Muscle of leg (tissue), 3 donors: ENCODE measurements at regions not wholly inside any gene's neighbourhood (a gene's known extent, or its start where the extent isn't known, plus 50 kb on each side); places are given as distances from the start of the nearest gene placed in this dataset.
"Not testable (repeated sequence)": the region's sequence is repeated elsewhere in the genome, so short reads cannot be mapped to it uniquely, and the experiment has no call there.

Source experiments
- DNase-seq: peaks from one replicate; pipeline ENCODE4 v3.0.0; 2013
- H3K27ac ChIP-seq: one replicate; pipeline ENCODE4 v1.5.1; 2013; ENCODE audit warnings: mild to moderate bottlenecking, low read length, control low read depth
- H3K27me3 ChIP-seq: one replicate; pipeline ENCODE4 v1.6.1; 2013; ENCODE audit warnings: low read length; ENCODE audit not compliant: control insufficient read depth, insufficient read depth
- H3K36me3 ChIP-seq: one replicate; pipeline ENCODE4 v1.6.1; 2013; ENCODE audit warnings: low read length; ENCODE audit not compliant: control insufficient read depth, insufficient read depth
- H3K4me1 ChIP-seq: one replicate; pipeline ENCODE4 v1.6.1; 2013; ENCODE audit warnings: low read length; ENCODE audit not compliant: control insufficient read depth, insufficient read depth
- H3K4me3 ChIP-seq: one replicate; pipeline ENCODE4 v1.5.1; 2013; ENCODE audit warnings: low read length, control low read depth
- H3K9me3 ChIP-seq: replicated peaks from 2 replicates; pipeline ENCODE4 v1.6.1; 2013; ENCODE audit warnings: low read depth, low read length; ENCODE audit not compliant: control insufficient read depth
- WGBS: methylation state at CpG from one replicate; pipeline ENCODE4 v1.1.5; 2013; ENCODE audit warnings: missing lambda C conversion rate; ENCODE audit not compliant: insufficient coverage; 5-methylcytosine and 5-hydroxymethylcytosine counted together

- no peaks in the 10 kb centered on the region for H3K36me3 ChIP-seq
- no peak overlapping the region for H3K4me3 ChIP-seq
- no peaks in the 10 kb centered on the region for H3K27me3 ChIP-seq
- DNase-seq = no peak
- H3K4me1 ChIP-seq = no peaks in the 10 kb centered on the region
- H3K27ac ChIP-seq = no peak overlapping the region
- no peaks in the 10 kb centered on the region for H3K9me3 ChIP-seq
Measured at GRCh38 chr14:86083616-86084015, 553.7 kb downstream of the FLRT2 start.

GRCh38 chr14:86072116-86072894 lies 542.4 kb downstream of the FLRT2 start:
- DNase-seq = no peak
- WGBS = 58% methylated on average over 3 of the region's 5 CpGs
- Histone ChIP-seq H3K4me1 (no peaks in the 10 kb centered on the region), H3K27ac (no peak overlapping the region), H3K4me3 (no peak overlapping the region), H3K27me3 (no peaks in the 10 kb centered on the region), H3K36me3 (no peaks in the 10 kb centered on the region), H3K9me3 (no peaks in the 10 kb centered on the region)

- WGBS = no CpG with 5 or more reads among the region's 2 CpGs
- Histone ChIP-seq H3K36me3 (no peaks in the 10 kb centered on the region), H3K27ac (no peak overlapping the region), H3K27me3 (no peaks in the 10 kb centered on the region), H3K4me1 (no peaks in the 10 kb centered on the region), H3K9me3 (no peaks in the 10 kb centered on the region), H3K4me3 (no peak overlapping the region)
- DNase-seq = no peak
Measured at GRCh38 chr14:86066651-86067050, 536.7 kb downstream of the FLRT2 start.

DNA sequence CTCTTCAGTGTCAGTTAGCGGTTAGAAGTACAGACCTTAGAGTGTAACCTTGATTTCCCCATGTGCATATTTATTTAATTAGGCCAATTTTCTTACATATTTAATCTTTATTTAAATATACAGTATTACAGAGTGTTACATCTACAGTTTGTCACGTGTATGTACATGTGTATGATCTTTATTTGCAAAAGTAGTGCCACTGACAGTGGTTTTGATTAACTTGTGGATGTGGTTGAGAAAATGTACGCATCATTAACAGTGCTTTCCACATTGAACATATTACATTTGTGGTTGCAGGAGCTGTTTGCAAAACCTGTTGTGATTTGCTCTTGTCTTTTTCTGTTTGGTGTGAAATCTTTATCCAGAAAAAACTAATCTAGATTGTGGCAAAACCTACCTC lies 535.5 kb downstream of the FLRT2 start:
- no CpG with 5 or more reads among the region's 3 CpGs for WGBS
- Histone ChIP-seq H3K9me3 (no peaks in the 10 kb centered on the region), H3K4me1 (no peaks in the 10 kb centered on the region), H3K36me3 (no peaks in the 10 kb centered on the region), H3K27me3 (no peaks in the 10 kb centered on the region), H3K27ac (no peak overlapping the region), H3K4me3 (no peak overlapping the region)
- DNase-seq = no peak

DNA sequence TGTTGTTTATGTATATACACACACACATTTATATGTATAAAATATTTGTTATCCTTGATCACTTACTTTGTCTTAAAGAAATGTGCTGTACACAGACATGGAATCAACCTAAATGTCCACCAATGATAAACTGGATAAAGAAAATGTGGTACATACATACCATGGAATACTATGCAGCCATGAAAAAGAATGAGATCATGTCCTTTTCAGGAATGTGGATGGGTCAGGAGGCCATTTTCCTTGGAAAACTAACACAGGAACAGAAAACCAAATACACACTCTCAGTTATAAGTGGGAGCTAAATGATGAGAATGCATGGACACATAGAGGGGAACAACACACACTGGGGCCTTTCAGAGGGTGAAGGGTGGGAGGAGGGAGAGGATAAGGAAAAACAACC lies 534.7 kb downstream of the FLRT2 start:
- not testable (repeated sequence) for H3K4me3 ChIP-seq, H3K36me3 ChIP-seq

DNA sequence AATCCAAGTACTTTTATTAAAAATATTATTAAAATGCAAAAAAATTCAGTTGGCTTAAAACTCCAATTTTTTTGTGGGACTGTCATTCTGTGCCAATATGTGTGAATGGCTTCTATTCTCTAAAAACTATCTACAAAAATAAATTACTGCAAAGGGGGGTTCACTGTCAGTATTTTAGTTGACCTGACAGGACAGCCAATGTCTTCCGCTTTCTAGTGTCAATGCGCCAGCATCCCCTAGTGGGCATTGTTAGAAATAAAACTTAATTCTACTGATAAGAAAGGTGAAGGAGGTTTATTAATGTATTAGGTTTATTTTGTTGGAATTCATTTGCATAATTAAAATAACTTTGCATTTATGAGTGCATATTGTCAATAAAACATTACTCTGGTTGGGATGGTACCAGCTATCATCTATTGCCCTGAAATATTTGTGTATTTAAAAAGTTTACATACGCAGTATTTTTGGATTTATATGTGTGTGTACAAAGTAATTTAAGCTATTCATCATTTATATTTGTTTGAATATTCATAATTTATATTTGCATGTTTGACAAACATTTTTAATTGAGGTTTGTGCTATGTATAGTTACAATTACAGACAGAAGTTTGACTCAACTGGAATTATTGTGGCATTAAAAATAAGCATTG lies 527.2 kb downstream of the FLRT2 start:
- no CpG with 5 or more reads among the region's 3 CpGs for WGBS
- DNase-seq = peak; percentile 71
- Histone ChIP-seq H3K27me3 (no peaks in the 10 kb centered on the region), H3K9me3 (no peaks in the 10 kb centered on the region), H3K4me1 (no peaks in the 10 kb centered on the region), H3K36me3 (no peaks in the 10 kb centered on the region), H3K4me3 (no peak overlapping the region), H3K27ac (no peak overlapping the region)

More for the DNA sequence above, 534.7 kb downstream of the FLRT2 start:
- H3K27ac ChIP-seq, DNase-seq, H3K9me3 ChIP-seq, H3K4me1 ChIP-seq, H3K27me3 ChIP-seq: not testable (repeated sequence)

GRCh38 chr14:86055512-86056075 lies 525.6 kb downstream of the FLRT2 start:
- Histone ChIP-seq H3K9me3 (no peaks in the 10 kb centered on the region), H3K27ac (no peak overlapping the region), H3K4me3 (no peak overlapping the region), H3K4me1 (no peaks in the 10 kb centered on the region), H3K27me3 (no peaks in the 10 kb centered on the region), H3K36me3 (no peaks in the 10 kb centered on the region)
- no peak for DNase-seq
- no CpG with 5 or more reads among the region's 3 CpGs for WGBS

DNA sequence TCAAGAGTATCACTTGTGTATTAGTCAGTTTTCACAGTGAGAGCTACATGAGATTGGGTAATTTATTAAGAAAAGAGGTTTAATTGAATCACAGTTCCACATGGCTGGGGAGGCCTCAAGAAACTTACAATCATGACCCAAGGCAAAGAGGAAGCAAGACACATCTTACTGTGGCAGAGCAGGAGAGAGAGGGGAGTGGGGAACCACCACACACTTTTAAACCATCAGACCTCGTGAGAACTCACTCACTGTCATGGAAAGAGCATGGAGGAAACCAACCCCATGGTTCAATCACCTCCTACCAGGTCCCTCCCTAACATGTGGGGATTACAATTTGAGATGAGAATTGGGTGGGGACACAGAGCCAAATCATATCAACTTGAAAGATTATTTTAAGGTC lies 522.9 kb downstream of the FLRT2 start:
- WGBS = no CpG with 5 or more reads among the region's 1 CpG

GRCh38 chr14:86050757-86051156 lies 520.8 kb downstream of the FLRT2 start:
- no peak overlapping the region for H3K4me3 ChIP-seq
- no peaks in the 10 kb centered on the region for H3K4me1 ChIP-seq
- no peaks in the 10 kb centered on the region for H3K9me3 ChIP-seq
- no peaks in the 10 kb centered on the region for H3K27me3 ChIP-seq
- H3K36me3 ChIP-seq = no peaks in the 10 kb centered on the region
- no peak overlapping the region for H3K27ac ChIP-seq
- no CpG with 5 or more reads among the region's 5 CpGs for WGBS
- DNase-seq = no peak

More for the DNA sequence above, 522.9 kb downstream of the FLRT2 start:
- H3K9me3 ChIP-seq = no peaks in the 10 kb centered on the region
- no peaks in the 10 kb centered on the region for H3K4me1 ChIP-seq
- DNase-seq = no peak
- no peak overlapping the region for H3K4me3 ChIP-seq
- H3K27me3 ChIP-seq = no peaks in the 10 kb centered on the region
- H3K27ac ChIP-seq = no peak overlapping the region
- H3K36me3 ChIP-seq = no peaks in the 10 kb centered on the region

DNA sequence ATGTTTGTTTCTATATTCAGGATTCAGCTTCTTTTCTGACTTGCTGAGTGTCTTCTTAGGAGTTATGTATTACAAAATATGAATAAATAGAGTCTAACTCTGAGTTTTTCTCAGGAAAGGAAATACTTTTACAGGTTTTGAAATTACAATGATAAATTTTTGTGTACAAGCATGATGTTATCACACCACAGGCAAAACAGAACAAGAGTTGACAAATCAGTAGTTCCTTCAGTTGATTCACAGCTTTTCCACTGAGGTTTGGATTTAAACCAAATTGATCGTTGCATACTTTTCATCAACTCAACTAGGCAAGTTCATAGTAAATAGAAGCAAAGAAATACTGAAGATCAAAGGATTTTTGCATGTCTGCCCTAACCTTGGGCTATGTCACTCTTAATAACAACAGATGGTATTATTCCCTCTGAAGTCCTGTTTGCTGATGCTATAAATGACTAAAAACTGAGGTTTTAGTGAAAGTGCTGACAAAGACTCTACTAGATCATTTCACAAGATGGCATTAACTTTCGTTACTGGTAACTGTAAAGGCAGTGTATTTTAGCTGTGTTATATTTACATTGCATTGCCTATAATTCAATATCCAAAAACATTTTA lies 520.2 kb downstream of the FLRT2 start:
- no peak for DNase-seq
- no peaks in the 10 kb centered on the region for H3K36me3 ChIP-seq
- no peaks in the 10 kb centered on the region for H3K9me3 ChIP-seq
- WGBS = no CpG with 5 or more reads among the region's 2 CpGs
- H3K27me3 ChIP-seq = no peaks in the 10 kb centered on the region
- H3K4me1 ChIP-seq = no peaks in the 10 kb centered on the region
- H3K27ac ChIP-seq = no peak overlapping the region
- no peak overlapping the region for H3K4me3 ChIP-seq
